ENCODE measurements at regions not wholly inside any gene's neighbourhood (a gene's known extent, or its start where the extent isn't known, plus 50 kb on each side); places are given as distances from the start of the nearest gene placed in this dataset.

GRCh38 chr3:193157051-193157450, 84.0 kb upstream of the PLAAT1 start (continued):
- no peak for TF ChIP-seq ARID4B (CRISPR knock-in tag; IDR thresholded peaks at IDR 0.05)
- no peak for TF ChIP-seq PATZ1 (CRISPR knock-in tag; IDR thresholded peaks at IDR 0.05; ENCODE audit: borderline replicate concordance)
- no peak for TF ChIP-seq CBFA2T3 (IDR thresholded peaks at IDR 0.05)
- TF ChIP-seq RBM22 (IDR thresholded peaks at IDR 0.05; ENCODE audit: low read depth, low read length, poor library complexity, severe bottlenecking): no peak
- no peak for TF ChIP-seq HDAC1 (IDR thresholded peaks at IDR 0.05)
